ENCODE measurements at regions not wholly inside any gene's neighbourhood (a gene's known extent, or its start where the extent isn't known, plus 50 kb on each side); places are given as distances from the start of the nearest gene placed in this dataset.

DNA sequence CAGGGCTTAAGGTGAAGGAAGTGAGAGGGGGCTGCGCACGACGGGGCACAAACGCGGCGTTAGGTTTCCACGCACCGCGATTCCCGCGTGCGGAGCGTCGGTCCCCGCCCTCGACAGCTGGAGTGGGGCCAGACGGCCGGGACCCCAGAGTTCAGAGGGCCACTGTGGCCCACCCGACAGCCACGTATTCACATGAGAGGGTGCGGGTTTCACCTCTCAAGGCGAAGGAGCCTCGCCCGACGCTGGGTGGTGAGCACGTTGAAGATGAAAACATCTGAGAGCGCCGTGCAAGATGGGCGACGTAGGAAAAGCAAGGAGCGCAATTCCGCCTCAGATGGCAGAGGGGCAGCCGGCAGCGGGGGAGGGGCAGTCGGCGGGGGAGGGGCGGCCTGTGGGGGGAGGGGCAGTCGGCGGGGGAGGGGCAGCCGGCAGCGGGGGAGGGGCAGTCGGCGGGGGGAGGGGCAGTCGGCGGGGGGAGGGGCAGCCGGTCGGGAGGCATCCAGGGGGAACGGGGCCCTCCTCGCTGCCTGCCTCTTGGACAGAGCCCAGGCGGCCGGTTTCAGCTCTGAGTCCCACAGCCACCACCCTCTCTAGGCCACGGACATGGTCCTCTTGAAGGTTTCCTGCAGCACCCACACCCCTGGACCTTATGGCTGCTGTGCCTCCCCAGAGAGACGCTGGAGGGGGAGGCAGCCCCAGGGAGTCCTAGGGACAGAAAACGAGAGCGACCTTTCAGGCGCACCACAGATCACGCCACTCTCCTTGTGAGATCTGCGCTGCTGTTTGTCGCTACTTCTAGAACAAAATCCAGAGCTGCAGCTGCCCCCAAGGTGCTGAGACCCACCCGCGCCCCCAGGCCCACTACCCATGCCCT is 113.7 kb downstream of the DLL1 start:
- Histone ChIP-seq H3K79me2 (ENCODE audit: insufficient read depth, low read length) (no peaks in the 10 kb centered on the region), H3K27ac (ENCODE audit: low read depth, low read length) (no peak overlapping the region)

DNA sequence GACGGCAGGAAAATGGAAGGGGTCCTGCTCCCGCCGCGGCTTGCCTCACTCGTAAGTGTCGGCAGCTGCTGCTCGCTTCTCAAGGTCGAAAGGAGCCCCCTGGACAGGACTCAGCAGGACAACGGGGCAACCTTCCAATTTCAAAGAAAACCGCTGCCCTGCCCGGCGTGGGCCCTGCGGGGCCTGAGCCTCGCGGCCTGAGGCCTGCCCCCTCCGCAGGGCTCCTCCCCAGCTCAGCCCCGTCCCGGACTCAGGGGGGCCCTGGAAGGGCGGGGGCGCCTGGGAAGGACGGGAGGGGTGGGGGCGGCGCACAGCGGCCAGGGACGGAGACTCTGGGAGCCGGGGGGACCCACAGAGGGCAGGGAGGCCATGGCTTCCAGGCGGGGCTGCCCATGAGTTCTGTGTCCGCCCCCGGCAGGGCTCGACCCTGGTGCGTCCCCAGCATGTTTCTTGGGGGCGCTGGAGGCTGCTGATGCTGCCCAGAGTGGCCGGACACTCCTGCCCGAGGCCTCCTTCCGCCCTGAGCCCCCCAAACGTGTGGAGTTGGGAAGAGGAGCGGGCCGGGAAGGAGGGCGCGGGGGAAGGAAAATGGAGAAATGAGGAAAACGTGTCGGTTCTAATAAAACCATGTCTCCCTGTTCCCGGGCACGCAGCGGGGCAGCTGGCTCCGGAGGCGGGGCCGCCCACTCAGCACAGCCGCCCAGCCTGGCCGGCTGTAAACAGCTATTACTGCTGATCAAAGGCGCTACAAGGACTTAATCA is 114.6 kb downstream of the DLL1 start:
- Histone ChIP-seq H3K4me2 (ENCODE audit: low read depth, low read length, poor library complexity, severe bottlenecking) (no peak overlapping the region), H3K79me2 (ENCODE audit: insufficient read depth, low read length) (no peaks in the 10 kb centered on the region), H3F3A (ENCODE audit: insufficient read depth) (no peaks in the 10 kb centered on the region), H3K9me2 (replicated peaks; ENCODE audit: insufficient read depth, low read length) (no peaks in the 10 kb centered on the region), H3K4me3 (ENCODE audit: insufficient read depth, low read length, poor library complexity, severe bottlenecking) (no peak overlapping the region), H3K27ac (ENCODE audit: low read depth, low read length) (no peak overlapping the region), H3K27me3 (ENCODE audit: low read length) (no peaks in the 10 kb centered on the region), H3K36me3 (ENCODE audit: low read length) (no peaks in the 10 kb centered on the region), H3K9ac (ENCODE audit: low read length) (no peak overlapping the region), H2AFZ (ENCODE audit: low read depth, low read length, severe bottlenecking) (no peak overlapping the region), H4K20me1 (ENCODE audit: low read depth, low read length) (no peaks in the 10 kb centered on the region), H3K9me3 (ENCODE audit: insufficient read depth, low read length) (no peaks in the 10 kb centered on the region)
- no peak for TF ChIP-seq EZH2phosphoT487 (conservative IDR thresholded peaks at IDR 0.05; ENCODE audit: low read length)
- TF ChIP-seq, protein P1, sequence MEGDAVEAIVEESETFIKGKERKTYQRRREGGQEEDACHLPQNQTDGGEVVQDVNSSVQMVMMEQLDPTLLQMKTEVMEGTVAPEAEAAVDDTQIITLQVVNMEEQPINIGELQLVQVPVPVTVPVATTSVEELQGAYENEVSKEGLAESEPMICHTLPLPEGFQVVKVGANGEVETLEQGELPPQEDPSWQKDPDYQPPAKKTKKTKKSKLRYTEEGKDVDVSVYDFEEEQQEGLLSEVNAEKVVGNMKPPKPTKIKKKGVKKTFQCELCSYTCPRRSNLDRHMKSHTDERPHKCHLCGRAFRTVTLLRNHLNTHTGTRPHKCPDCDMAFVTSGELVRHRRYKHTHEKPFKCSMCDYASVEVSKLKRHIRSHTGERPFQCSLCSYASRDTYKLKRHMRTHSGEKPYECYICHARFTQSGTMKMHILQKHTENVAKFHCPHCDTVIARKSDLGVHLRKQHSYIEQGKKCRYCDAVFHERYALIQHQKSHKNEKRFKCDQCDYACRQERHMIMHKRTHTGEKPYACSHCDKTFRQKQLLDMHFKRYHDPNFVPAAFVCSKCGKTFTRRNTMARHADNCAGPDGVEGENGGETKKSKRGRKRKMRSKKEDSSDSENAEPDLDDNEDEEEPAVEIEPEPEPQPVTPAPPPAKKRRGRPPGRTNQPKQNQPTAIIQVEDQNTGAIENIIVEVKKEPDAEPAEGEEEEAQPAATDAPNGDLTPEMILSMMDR (IDR thresholded peaks at IDR 0.05; ENCODE audit: insufficient read depth, low read length, poor library complexity, severe bottlenecking): no peak

More for the DNA sequence above, 113.7 kb downstream of the DLL1 start:
- Histone ChIP-seq H3K4me3 (ENCODE audit: insufficient read depth, low read length, poor library complexity, severe bottlenecking) (no peak overlapping the region), H4K20me1 (ENCODE audit: low read depth, low read length) (no peaks in the 10 kb centered on the region), H3K9me2 (replicated peaks; ENCODE audit: insufficient read depth, low read length) (no peaks in the 10 kb centered on the region), H3K4me2 (ENCODE audit: low read depth, low read length, poor library complexity, severe bottlenecking) (no peak overlapping the region), H2AFZ (ENCODE audit: low read depth, low read length, severe bottlenecking) (no peak overlapping the region), H3K27me3 (ENCODE audit: low read length) (no peaks in the 10 kb centered on the region), H3K36me3 (ENCODE audit: low read length) (no peaks in the 10 kb centered on the region), H3F3A (ENCODE audit: insufficient read depth) (no peaks in the 10 kb centered on the region), H3K9ac (ENCODE audit: low read length) (no peak overlapping the region), H3K9me3 (ENCODE audit: insufficient read depth, low read length) (no peaks in the 10 kb centered on the region)
- TF ChIP-seq, protein P1 (IDR thresholded peaks at IDR 0.05; ENCODE audit: insufficient read depth, low read length, poor library complexity, severe bottlenecking): no peak
- TF ChIP-seq EZH2phosphoT487 (conservative IDR thresholded peaks at IDR 0.05; ENCODE audit: low read length): no peak

DNA sequence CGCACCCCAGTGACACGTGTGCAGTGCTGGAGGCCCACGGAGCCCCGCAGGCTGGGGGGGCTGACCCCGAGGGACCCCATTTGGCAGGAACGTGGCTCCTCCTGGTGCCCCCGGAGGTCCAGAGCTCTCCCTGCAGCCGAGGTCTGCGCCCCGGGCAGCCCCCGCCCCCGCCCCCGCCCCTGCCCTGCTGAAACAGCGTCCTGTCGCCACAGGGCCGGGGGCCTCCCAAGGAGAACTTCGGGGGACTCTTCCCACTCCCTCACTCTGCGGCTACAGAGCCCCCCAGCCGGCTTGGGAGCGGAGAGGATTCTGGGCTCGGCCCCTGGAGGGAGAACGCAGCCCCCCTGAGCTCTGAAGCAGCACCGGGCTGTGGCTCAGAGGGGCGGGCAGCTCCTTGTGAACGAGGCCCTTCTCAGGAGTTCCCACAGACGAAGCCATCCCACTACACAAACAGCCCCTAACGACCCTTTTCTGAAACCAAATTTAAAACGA is 115.2 kb downstream of the DLL1 start:
- H3K4me3 ChIP-seq (ENCODE audit: insufficient read depth, low read length, poor library complexity, severe bottlenecking): no peak overlapping the region
- no peak overlapping the region for H3K9ac ChIP-seq (ENCODE audit: low read length)
- no peak overlapping the region for H3K27ac ChIP-seq (ENCODE audit: low read depth, low read length)
- no peaks in the 10 kb centered on the region for H3K9me2 ChIP-seq (replicated peaks; ENCODE audit: insufficient read depth, low read length)
- H4K20me1 ChIP-seq (ENCODE audit: low read depth, low read length): no peaks in the 10 kb centered on the region
- H3F3A ChIP-seq (ENCODE audit: insufficient read depth): no peaks in the 10 kb centered on the region
- no peaks in the 10 kb centered on the region for H3K79me2 ChIP-seq (ENCODE audit: insufficient read depth, low read length)
- no peaks in the 10 kb centered on the region for H3K27me3 ChIP-seq (ENCODE audit: low read length)
- H2AFZ ChIP-seq (ENCODE audit: low read depth, low read length, severe bottlenecking): no peak overlapping the region
- TF ChIP-seq, protein P1 (IDR thresholded peaks at IDR 0.05; ENCODE audit: insufficient read depth, low read length, poor library complexity, severe bottlenecking): no peak
- TF ChIP-seq EZH2phosphoT487 (conservative IDR thresholded peaks at IDR 0.05; ENCODE audit: low read length): no peak
- peaks cover 4% of the 10 kb centered on the region; the same call in 1 of the 2 replicates for H3K9me3 ChIP-seq (ENCODE audit: insufficient read depth, low read length)
- H3K36me3 ChIP-seq (ENCODE audit: low read length): no peaks in the 10 kb centered on the region
- no peak overlapping the region for H3K4me2 ChIP-seq (ENCODE audit: low read depth, low read length, poor library complexity, severe bottlenecking)

All from SU-DHL-6 (cell line).